Astrocyte (in vitro differentiated cells and primary cell): ENCODE measurements at regions not wholly inside any gene's neighbourhood (a gene's known extent, or its start where the extent isn't known, plus 50 kb on each side); places are given as distances from the start of the nearest gene placed in this dataset.

Experiments used
- DNase-seq: peaks from one replicate; pipeline ENCODE4 v3.0.0-alpha.2; 2010; ENCODE audit warnings: low read depth
- FAIRE-seq: peaks from 2 replicates; lab custom pipeline; 2011; peaks lifted over from hg19 to GRCh38; lab: Jason Lieb, UNC
- H2AFZ ChIP-seq: 2 replicates; pipeline ENCODE4 v1.6.0; 2012; ENCODE audit warnings: low read depth, low read length, inconsistent platforms
- H3K27ac ChIP-seq: 2 replicates; pipeline ENCODE4 v1.5.1; 2011; ENCODE audit warnings: low read depth, low read length, inconsistent platforms
- H3K27me3 ChIP-seq: 2 replicates; pipeline ENCODE4 v1.6.0; 2011; ENCODE audit warnings: low read length, inconsistent platforms; ENCODE audit not compliant: insufficient read depth
- H3K36me3 ChIP-seq: 2 replicates; pipeline ENCODE4 v1.5.1; 2011; ENCODE audit warnings: low read length, inconsistent platforms; ENCODE audit not compliant: insufficient read depth
- H3K4me1 ChIP-seq: 2 replicates; pipeline ENCODE4 v1.5.1; 2011; ENCODE audit warnings: low read length, inconsistent platforms; ENCODE audit not compliant: insufficient read depth
- H3K4me2 ChIP-seq: 2 replicates; pipeline ENCODE4 v1.6.0; 2012; ENCODE audit warnings: low read length, inconsistent platforms
- H3K4me3 ChIP-seq: 2 replicates; pipeline ENCODE4 v1.5.1; 2011; ENCODE audit warnings: low read depth, mild to moderate bottlenecking, low read length, inconsistent platforms; ENCODE audit not compliant: insufficient read depth
- H3K79me2 ChIP-seq: 2 replicates; pipeline ENCODE4 v1.6.0; 2012; ENCODE audit warnings: mild to moderate bottlenecking, low read length, inconsistent platforms; ENCODE audit not compliant: insufficient read depth
- H3K9ac ChIP-seq: 2 replicates; pipeline ENCODE4 v1.6.0; 2012; ENCODE audit warnings: mild to moderate bottlenecking, low read length, inconsistent platforms
- H3K9me3 ChIP-seq: 2 replicates; pipeline ENCODE4 v1.5.1; 2012; ENCODE audit warnings: low read depth, mild to moderate bottlenecking, low read length, inconsistent platforms; ENCODE audit not compliant: insufficient read depth
- H4K20me1 ChIP-seq: 2 replicates; pipeline ENCODE4 v1.6.0; 2012; ENCODE audit warnings: low read length, inconsistent platforms; ENCODE audit not compliant: insufficient read depth
- H3K27ac Mint-ChIP-seq: one replicate; pipeline ENCODE4 v1.8.0; 2021; ENCODE audit warnings: mild to moderate bottlenecking, mixed read lengths; ENCODE audit not compliant: unreplicated experiment
- H3K27me3 Mint-ChIP-seq: one replicate; pipeline ENCODE4 v1.8.0; 2021; ENCODE audit warnings: low read depth, mixed read lengths; ENCODE audit not compliant: unreplicated experiment
- H3K36me3 Mint-ChIP-seq: one replicate; pipeline ENCODE4 v1.8.0; 2021; ENCODE audit warnings: low read depth, mixed read lengths; ENCODE audit not compliant: unreplicated experiment
- H3K4me1 Mint-ChIP-seq: one replicate; pipeline ENCODE4 v1.8.0; 2021; ENCODE audit warnings: low read depth, mixed read lengths; ENCODE audit not compliant: unreplicated experiment
- H3K4me3 Mint-ChIP-seq: one replicate; pipeline ENCODE4 v1.8.0; 2021; ENCODE audit warnings: mild to moderate bottlenecking, moderate library complexity, mixed read lengths; ENCODE audit not compliant: unreplicated experiment
- H3K9me3 Mint-ChIP-seq: one replicate; pipeline ENCODE4 v1.8.0; 2021; ENCODE audit warnings: mild to moderate bottlenecking, mixed read lengths; ENCODE audit not compliant: unreplicated experiment
- CTCF ChIP-seq: IDR thresholded peaks from 2 replicates; pipeline ENCODE4 v1.5.1; 2011; ENCODE audit warnings: low read depth, mild to moderate bottlenecking, inconsistent platforms, low read length, moderate library complexity; ENCODE audit not compliant: insufficient read depth
- EZH2 ChIP-seq: IDR thresholded peaks from 2 replicates; pipeline ENCODE4 v1.6.1; 2012; ENCODE audit warnings: mild to moderate bottlenecking, low read length, inconsistent platforms; ENCODE audit not compliant: insufficient read depth

GRCh38 chr20:43839793-43840199 lies 74.9 kb upstream of the TOX2 start:
- Histone ChIP-seq H3K4me3 (no peak overlapping the region), H3K27ac (no peak overlapping the region), H4K20me1 (no peaks in the 10 kb centered on the region), H3K9ac (no peak overlapping the region), H3K36me3 (no peaks in the 10 kb centered on the region), H3K9me3 (no peaks in the 10 kb centered on the region), H3K4me1 (peaks cover 16% of the 10 kb centered on the region), H3K27me3 (no peaks in the 10 kb centered on the region), H2AFZ (no peak overlapping the region), H3K79me2 (no peaks in the 10 kb centered on the region), H3K4me2 (no peak overlapping the region)
- no peak for FAIRE-seq
- Mint-ChIP-seq H3K27ac (no peak overlapping the region), H3K4me3 (no peak overlapping the region), H3K36me3 (peaks cover 2% of the 10 kb centered on the region), H3K27me3 (peaks cover 33% of the 10 kb centered on the region), H3K9me3 (peaks cover 2% of the 10 kb centered on the region), H3K4me1 (peaks cover 7% of the 10 kb centered on the region)
- no peak for TF ChIP-seq EZH2
- TF ChIP-seq CTCF: no peak
- no peak for DNase-seq

GRCh38 chr20:43838703-43839060 lies 76.0 kb upstream of the TOX2 start:
- Mint-ChIP-seq H3K27me3 (peaks cover 44% of the 10 kb centered on the region), H3K4me1 (peaks cover 5% of the 10 kb centered on the region), H3K36me3 (peaks cover 2% of the 10 kb centered on the region), H3K4me3 (no peak overlapping the region), H3K27ac (no peak overlapping the region), H3K9me3 (peaks cover 2% of the 10 kb centered on the region)
- Histone ChIP-seq H3K9ac (no peak overlapping the region), H2AFZ (no peak overlapping the region), H3K9me3 (no peaks in the 10 kb centered on the region), H3K4me3 (no peak overlapping the region), H3K27me3 (no peaks in the 10 kb centered on the region), H4K20me1 (no peaks in the 10 kb centered on the region), H3K79me2 (no peaks in the 10 kb centered on the region), H3K27ac (no peak overlapping the region), H3K36me3 (no peaks in the 10 kb centered on the region), H3K4me2 (no peak overlapping the region), H3K4me1 (peaks cover 7% of the 10 kb centered on the region)
- TF ChIP-seq EZH2: no peak
- no peak for TF ChIP-seq CTCF
- FAIRE-seq: no peak
- DNase-seq: no peak

GRCh38 chr20:43837856-43838702 lies 76.6 kb upstream of the TOX2 start:
- H3K9ac ChIP-seq: no peak overlapping the region
- Mint-ChIP-seq H3K36me3 (peaks cover 2% of the 10 kb centered on the region), H3K4me1 (no peaks in the 10 kb centered on the region), H3K27me3 (peaks cover 47% of the 10 kb centered on the region), H3K27ac (no peak overlapping the region), H3K9me3 (peaks cover 2% of the 10 kb centered on the region), H3K4me3 (no peak overlapping the region)
- no peak for FAIRE-seq
- no peaks in the 10 kb centered on the region for H3K36me3 ChIP-seq
- no peak for DNase-seq
- H3K27ac ChIP-seq: no peak overlapping the region
- H4K20me1 ChIP-seq: no peaks in the 10 kb centered on the region
- no peak overlapping the region for H3K4me2 ChIP-seq
- H3K4me1 ChIP-seq: peaks cover 2% of the 10 kb centered on the region
- no peaks in the 10 kb centered on the region for H3K9me3 ChIP-seq
- no peaks in the 10 kb centered on the region for H3K79me2 ChIP-seq
- no peak overlapping the region for H3K4me3 ChIP-seq
- H3K27me3 ChIP-seq: no peaks in the 10 kb centered on the region
- no peak overlapping the region for H2AFZ ChIP-seq
- TF ChIP-seq EZH2 (no peak), CTCF (no peak)
